ENCODE measurements at regions not wholly inside any gene's neighbourhood (a gene's known extent, or its start where the extent isn't known, plus 50 kb on each side); places are given as distances from the start of the nearest gene placed in this dataset.

GRCh38 chr14:96727073-96727472 lies 70.1 kb upstream of the VRK1 start:
- TF ChIP-seq GABPA (IDR thresholded peaks at IDR 0.05 in 1 of 2, conservative IDR thresholded peaks at IDR 0.05 in 1 of 2) (no peak), HNF4A (conservative IDR thresholded peaks at IDR 0.05) (no peak), NR2F2 (IDR thresholded peaks at IDR 0.05) (no peak), CTCF (IDR thresholded peaks at IDR 0.05; ENCODE audit: low read depth, low read length, missing input control) (no peak), RAD21 (IDR thresholded peaks at IDR 0.05) (no peak)
- DNase-seq (ENCODE audit: low spot score): no peak
- H3K27me3 ChIP-seq (ENCODE audit: control insufficient read depth in 4 of 4, insufficient read depth in 4 of 4, low read length in 3 of 4): peaks cover 0 to 3% (median 1%) of the 10 kb centered on the region in 4 donors
- no peak overlapping the region for H3K27ac ChIP-seq (ENCODE audit: low read depth in 1 of 2, low read length in 2 of 2)
- no peaks in the 10 kb centered on the region for H3K9me3 ChIP-seq (ENCODE audit: control insufficient read depth in 4 of 4, low read length in 3 of 4)
- 45% methylated on average over 2 of the region's 2 CpGs for WGBS
- H3K4me1 ChIP-seq (ENCODE audit: control insufficient read depth in 4 of 4, insufficient read depth in 4 of 4, low read length in 3 of 4): no peaks in the 10 kb centered on the region
- no peaks in the 10 kb centered on the region for H3K36me3 ChIP-seq (ENCODE audit: control insufficient read depth in 4 of 4, insufficient read depth in 3 of 4, low read depth in 1 of 4, low read length in 3 of 4)
- no peak overlapping the region for H3K9ac ChIP-seq (ENCODE audit: low read depth in 1 of 2, low read length in 2 of 2)
- H3K4me3 ChIP-seq (ENCODE audit: low read depth in 1 of 3, low read length in 3 of 3): no peak overlapping the region

GRCh38 chr14:96727491-96727890 lies 69.7 kb upstream of the VRK1 start:
- Histone ChIP-seq H3K36me3 (ENCODE audit: control insufficient read depth in 4 of 4, insufficient read depth in 3 of 4, low read depth in 1 of 4, low read length in 3 of 4) (no peaks in the 10 kb centered on the region), H3K4me3 (ENCODE audit: low read depth in 1 of 3, low read length in 3 of 3) (no peak overlapping the region), H3K27ac (ENCODE audit: low read depth in 1 of 2, low read length in 2 of 2) (no peak overlapping the region), H3K9me3 (ENCODE audit: control insufficient read depth in 4 of 4, low read length in 3 of 4) (no peaks in the 10 kb centered on the region), H3K9ac (ENCODE audit: low read depth in 1 of 2, low read length in 2 of 2) (no peak overlapping the region), H3K4me1 (ENCODE audit: control insufficient read depth in 4 of 4, insufficient read depth in 4 of 4, low read length in 3 of 4) (no peaks in the 10 kb centered on the region), H3K27me3 (ENCODE audit: control insufficient read depth in 4 of 4, insufficient read depth in 4 of 4, low read length in 3 of 4) (peaks cover 0 to 3% (median 1%) of the 10 kb centered on the region in 4 donors)
- TF ChIP-seq REST (IDR thresholded peaks at IDR 0.05) (no peak), HNF4G (IDR thresholded peaks at IDR 0.05) (no peak), CTCF (IDR thresholded peaks at IDR 0.05; ENCODE audit: low read depth, low read length, missing input control) (no peak), ATF3 (IDR thresholded peaks at IDR 0.05) (no peak), NR2F2 (IDR thresholded peaks at IDR 0.05) (no peak), GABPA (IDR thresholded peaks at IDR 0.05 in 1 of 2, conservative IDR thresholded peaks at IDR 0.05 in 1 of 2) (no peak), FOXA2 (IDR thresholded peaks at IDR 0.05) (no peak), SP1 (IDR thresholded peaks at IDR 0.05) (no peak), JUND (IDR thresholded peaks at IDR 0.05) (no peak), HNF4A (conservative IDR thresholded peaks at IDR 0.05) (no peak), MAX (IDR thresholded peaks at IDR 0.05) (no peak), RAD21 (IDR thresholded peaks at IDR 0.05) (no peak), RXRA (IDR thresholded peaks at IDR 0.05) (no peak), FOXA1 (IDR thresholded peaks at IDR 0.05) (no peak), YY1 (IDR thresholded peaks at IDR 0.05) (no peak), TAF1 (conservative IDR thresholded peaks at IDR 0.05) (no peak), ZBTB33 (IDR thresholded peaks at IDR 0.05) (no peak), EGR1 (IDR thresholded peaks at IDR 0.05; ENCODE audit: low read depth in 2 of 2) (no peak)
- 67% methylated on average over 3 of the region's 3 CpGs for WGBS
- DNase-seq (ENCODE audit: low spot score): no peak
